PFSK-1 (cell line): ENCODE measurements at regions not wholly inside any gene's neighbourhood (a gene's known extent, or its start where the extent isn't known, plus 50 kb on each side); places are given as distances from the start of the nearest gene placed in this dataset.

Experiments used
- FOXP2 ChIP-seq: optimal IDR thresholded peaks from 2 replicates; pipeline ENCODE3; 2011; ENCODE audit warnings: borderline replicate concordance, control low read depth, inconsistent platforms; ENCODE audit not compliant: insufficient read depth; ENCODE audit errors: extremely low read length, extremely low read depth
- POLR2AphosphoS5 ChIP-seq: IDR thresholded peaks from 2 replicates; pipeline ENCODE4 v1.6.1; 2012; ENCODE audit warnings: low read depth, mild to moderate bottlenecking, control low read depth, low read length, moderate library complexity
- REST ChIP-seq, 2 experiments: IDR thresholded peaks; 2 replicates each; pipeline versions ENCODE4 v1.6.1 to v1.8.0; 2011 to 2012; ENCODE audit warnings: low read depth in 2 of 2, low read length in 2 of 2, control low read depth in 1 of 2, inconsistent platforms in 1 of 2, mild to moderate bottlenecking in 1 of 2, moderate library complexity in 1 of 2; ENCODE audit not compliant: insufficient read depth in 1 of 2
- SIN3A ChIP-seq: IDR thresholded peaks from 2 replicates; pipeline ENCODE4 v1.6.1; 2012; ENCODE audit warnings: mild to moderate bottlenecking, low read length, moderate library complexity, borderline replicate concordance; ENCODE audit not compliant: insufficient read depth
- TAF1 ChIP-seq: IDR thresholded peaks from 2 replicates; pipeline ENCODE4 v1.6.1; 2012; ENCODE audit warnings: low read length, control low read depth, borderline replicate concordance; ENCODE audit not compliant: insufficient read depth

DNA sequence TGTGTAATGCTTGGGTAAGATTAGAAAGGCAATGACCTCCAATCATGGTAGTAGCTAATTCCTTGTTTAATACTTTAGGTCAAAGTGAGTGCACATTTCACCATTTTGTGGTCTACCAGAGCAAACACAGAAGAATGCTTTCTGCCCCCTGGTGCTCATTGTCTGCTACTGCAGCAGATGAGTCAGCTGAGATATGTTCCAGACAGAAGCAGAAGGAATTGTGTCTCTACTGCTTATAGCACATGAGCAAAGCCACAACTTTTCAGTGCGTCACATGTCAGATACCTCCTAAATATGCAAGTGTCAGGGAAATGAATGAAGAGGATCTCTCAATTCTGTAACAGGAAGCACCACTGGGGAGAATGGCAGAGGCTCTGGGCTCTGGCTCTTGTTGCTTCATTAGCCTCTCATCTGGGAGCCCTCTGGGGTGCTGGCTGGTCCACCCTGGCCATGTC, 308.9 kb downstream of the ALDH8A1 start:
- TF ChIP-seq POLR2AphosphoS5 (no peak), REST (IDR thresholded peaks at IDR 0.05; ENCODE audit: insufficient read depth in 1 of 2, low read depth in 2 of 2, low read length in 2 of 2) (no peak), TAF1 (no peak), SIN3A (no peak), FOXP2 (no peak)
